GM12873 (cell line): ENCODE measurements at regions not wholly inside any gene's neighbourhood (a gene's known extent, or its start where the extent isn't known, plus 50 kb on each side); places are given as distances from the start of the nearest gene placed in this dataset.

ENCODE experiments used
- CTCF ChIP-seq: IDR thresholded peaks from 2 replicates; pipeline ENCODE4 v1.5.1; 2012; ENCODE audit warnings: low read depth, mild to moderate bottlenecking, moderate library complexity, low read length, control low read depth; ENCODE audit not compliant: insufficient read depth; ENCODE audit errors: missing control alignments

GRCh38 chr13:111577956-111578605 lies 257.6 kb downstream of the TEX29 start:
- TF ChIP-seq CTCF: no peak

GRCh38 chr13:111584101-111584672 lies 263.7 kb downstream of the TEX29 start:
- no peak for TF ChIP-seq CTCF

GRCh38 chr13:111584870-111585269 lies 264.4 kb downstream of the TEX29 start:
- TF ChIP-seq CTCF: no peak

- no peak for TF ChIP-seq CTCF
Observed at GRCh38 chr13:111586291-111586690, 265.8 kb downstream of the TEX29 start.

GRCh38 chr13:111587249-111587648 lies 266.8 kb downstream of the TEX29 start:
- TF ChIP-seq CTCF: no peak

GRCh38 chr13:111589321-111589720 lies 268.9 kb downstream of the TEX29 start:
- no peak for TF ChIP-seq CTCF

GRCh38 chr13:111589992-111590391 lies 269.6 kb downstream of the TEX29 start:
- TF ChIP-seq CTCF: no peak
